DND-41 (cell line): ENCODE measurements at regions not wholly inside any gene's neighbourhood (a gene's known extent, or its start where the extent isn't known, plus 50 kb on each side); places are given as distances from the start of the nearest gene placed in this dataset.

Experiments used
- ATAC-seq: fragments of 200-7000 bp; cut with Tn5 transposase; 3 replicates; pipeline ENCODE4 v1.9.1; 2021; ENCODE audit warnings: low read depth; ENCODE audit not compliant: insufficient read depth
- DNase-seq: peaks from one replicate; pipeline ENCODE4 v3.0.0-alpha.2; 2020
- H2AFZ ChIP-seq: 2 replicates; pipeline ENCODE4 v1.6.0; 2012; ENCODE audit warnings: low read depth, low read length
- H3K27ac ChIP-seq: 2 replicates; pipeline ENCODE4 v1.5.1; 2012; ENCODE audit warnings: low read length, inconsistent platforms
- H3K27me3 ChIP-seq: fragments of 200-600 bp; sonication (generic); 2 replicates; pipeline ENCODE4 v1.6.0; 2012; ENCODE audit warnings: low read length, mild to moderate bottlenecking, inconsistent platforms; ENCODE audit not compliant: insufficient read depth, poor library complexity
- H3K36me3 ChIP-seq: 2 replicates; pipeline ENCODE4 v1.5.1; 2012; ENCODE audit warnings: low read length, inconsistent platforms; ENCODE audit not compliant: insufficient read depth
- H3K4me1 ChIP-seq: 2 replicates; pipeline ENCODE4 v1.5.1; 2012; ENCODE audit warnings: mild to moderate bottlenecking, low read length; ENCODE audit not compliant: insufficient read depth
- H3K4me2 ChIP-seq: 2 replicates; pipeline ENCODE4 v1.6.0; 2012; ENCODE audit warnings: mild to moderate bottlenecking, moderate library complexity, low read length, inconsistent platforms; ENCODE audit not compliant: insufficient read depth
- H3K4me3 ChIP-seq, 2 experiments: fragments of 200-600 bp in 1 of 2; shearing (Covaris generic) in 1 of 2; 2 replicates each; pipeline ENCODE4 v1.5.1; 2012 to 2016; ENCODE audit warnings: inconsistent platforms in 2 of 2, low read length in 2 of 2, mild to moderate bottlenecking in 2 of 2, low read depth in 1 of 2, moderate library complexity in 1 of 2
- H3K79me2 ChIP-seq: 2 replicates; pipeline ENCODE4 v1.6.0; 2012; ENCODE audit warnings: low read length, inconsistent platforms; ENCODE audit not compliant: insufficient read depth
- H3K9ac ChIP-seq: 2 replicates; pipeline ENCODE4 v1.6.0; 2012; ENCODE audit warnings: low read depth, mild to moderate bottlenecking, inconsistent platforms, low read length, moderate library complexity
- H3K9me3 ChIP-seq: 2 replicates; pipeline ENCODE4 v1.5.1; 2012; ENCODE audit warnings: low read length, moderate library complexity, mild to moderate bottlenecking, inconsistent platforms; ENCODE audit not compliant: insufficient read depth, severe bottlenecking
- H4K20me1 ChIP-seq: 2 replicates; pipeline ENCODE4 v1.6.0; 2012; ENCODE audit warnings: low read length; ENCODE audit not compliant: insufficient read depth
- EZH2 ChIP-seq: IDR thresholded peaks from 3 replicates; pipeline ENCODE4 v1.6.1; 2012; ENCODE audit warnings: borderline replicate concordance, low read depth, mild to moderate bottlenecking, moderate library complexity, low read length, inconsistent platforms; ENCODE audit not compliant: severe bottlenecking
- TF ChIP-seq, protein P1 (sequence below): IDR thresholded peaks from 2 replicates; pipeline ENCODE4 v1.5.1; 2012; ENCODE audit warnings: borderline replicate concordance, low read length, moderate library complexity, mild to moderate bottlenecking; ENCODE audit not compliant: poor library complexity, severe bottlenecking; ENCODE audit errors: extremely low read depth

DNA sequence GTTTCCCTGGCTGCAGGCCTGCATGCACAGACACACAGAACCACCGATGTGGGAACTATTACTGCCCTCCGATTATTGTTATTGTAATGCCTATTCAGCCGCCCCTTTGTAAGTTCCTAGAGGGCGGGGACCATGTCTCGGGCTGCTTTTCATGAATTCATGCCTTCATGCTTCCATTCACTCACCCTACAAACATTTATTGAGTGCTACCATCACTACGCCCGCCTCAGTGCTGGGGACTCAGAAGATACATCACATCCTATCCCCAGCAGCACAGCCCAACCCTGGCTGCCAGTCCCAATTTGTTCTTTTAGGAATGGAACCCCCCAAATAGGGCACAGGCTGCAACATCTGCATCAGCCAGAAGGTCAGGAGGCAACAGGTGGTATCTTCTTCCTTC lies 75.9 kb downstream of the FOXA2 start:
- TF ChIP-seq, protein P1, sequence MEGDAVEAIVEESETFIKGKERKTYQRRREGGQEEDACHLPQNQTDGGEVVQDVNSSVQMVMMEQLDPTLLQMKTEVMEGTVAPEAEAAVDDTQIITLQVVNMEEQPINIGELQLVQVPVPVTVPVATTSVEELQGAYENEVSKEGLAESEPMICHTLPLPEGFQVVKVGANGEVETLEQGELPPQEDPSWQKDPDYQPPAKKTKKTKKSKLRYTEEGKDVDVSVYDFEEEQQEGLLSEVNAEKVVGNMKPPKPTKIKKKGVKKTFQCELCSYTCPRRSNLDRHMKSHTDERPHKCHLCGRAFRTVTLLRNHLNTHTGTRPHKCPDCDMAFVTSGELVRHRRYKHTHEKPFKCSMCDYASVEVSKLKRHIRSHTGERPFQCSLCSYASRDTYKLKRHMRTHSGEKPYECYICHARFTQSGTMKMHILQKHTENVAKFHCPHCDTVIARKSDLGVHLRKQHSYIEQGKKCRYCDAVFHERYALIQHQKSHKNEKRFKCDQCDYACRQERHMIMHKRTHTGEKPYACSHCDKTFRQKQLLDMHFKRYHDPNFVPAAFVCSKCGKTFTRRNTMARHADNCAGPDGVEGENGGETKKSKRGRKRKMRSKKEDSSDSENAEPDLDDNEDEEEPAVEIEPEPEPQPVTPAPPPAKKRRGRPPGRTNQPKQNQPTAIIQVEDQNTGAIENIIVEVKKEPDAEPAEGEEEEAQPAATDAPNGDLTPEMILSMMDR, result no peak
- TF ChIP-seq EZH2, result no peak
- H3K27ac ChIP-seq, result no peak overlapping the region
- no peaks in the 10 kb centered on the region for H3K4me1 ChIP-seq

DNA sequence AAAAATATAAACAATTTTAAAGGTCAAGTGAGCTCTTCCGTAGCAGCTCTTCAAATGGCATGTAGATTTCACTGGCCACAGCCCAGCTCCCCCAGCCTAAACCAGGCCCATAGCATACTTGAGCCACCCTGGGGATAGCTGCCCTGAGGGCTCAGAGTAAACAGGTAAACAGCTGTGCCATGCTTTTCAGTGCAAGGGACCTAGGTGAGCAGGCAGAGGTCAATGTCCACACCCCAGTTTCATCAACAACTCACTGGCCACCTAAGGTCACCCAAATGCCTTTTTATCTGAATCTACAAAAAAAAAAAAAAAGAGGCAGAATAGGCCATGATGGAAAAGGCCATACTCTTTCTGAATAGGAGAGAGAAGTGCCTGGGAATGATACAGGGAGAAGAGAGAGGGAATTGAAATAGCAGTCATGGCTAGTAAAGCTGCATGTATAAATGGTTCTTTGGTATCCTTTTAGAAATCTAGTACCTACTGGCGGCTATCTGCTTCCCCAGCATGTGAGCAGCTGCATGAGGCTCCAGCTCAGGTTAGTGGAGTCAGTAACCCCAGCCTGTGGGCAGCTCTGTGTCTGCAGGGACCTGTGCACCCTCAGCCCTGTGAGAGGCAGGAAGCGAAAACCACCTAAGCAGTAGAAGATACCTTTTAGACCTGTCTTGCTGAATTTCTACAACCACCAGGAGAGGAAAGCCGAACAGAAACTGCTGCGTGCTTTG lies 77.0 kb downstream of the FOXA2 start:
- Histone ChIP-seq H4K20me1 (no peaks in the 10 kb centered on the region), H3K4me1 (no peaks in the 10 kb centered on the region), H3K9ac (no peak overlapping the region), H3K36me3 (no peaks in the 10 kb centered on the region), H3K79me2 (no peaks in the 10 kb centered on the region), H3K4me3 (no peak overlapping the region), H3K27me3 (peaks cover 22% of the 10 kb centered on the region), H3K27ac (no peak overlapping the region), H3K9me3 (no peaks in the 10 kb centered on the region), H3K4me2 (no peak overlapping the region), H2AFZ (no peak overlapping the region)
- ATAC-seq (no peak), DNase-seq (no peak)
- TF ChIP-seq EZH2, result no peak
- TF ChIP-seq, protein P1, result no peak

More for the DNA sequence above, 75.9 kb downstream of the FOXA2 start:
- H3K79me2 ChIP-seq, result no peaks in the 10 kb centered on the region
- no peak overlapping the region for H3K4me2 ChIP-seq
- H4K20me1 ChIP-seq, result no peaks in the 10 kb centered on the region
- no peaks in the 10 kb centered on the region for H3K36me3 ChIP-seq
- no peak overlapping the region for H3K9ac ChIP-seq
- H2AFZ ChIP-seq, result no peak overlapping the region
- H3K4me3 ChIP-seq, result no peak overlapping the region
- H3K9me3 ChIP-seq, result no peaks in the 10 kb centered on the region
- no peak for DNase-seq
- peaks cover 23% of the 10 kb centered on the region for H3K27me3 ChIP-seq
- ATAC-seq, result no peak

DNA sequence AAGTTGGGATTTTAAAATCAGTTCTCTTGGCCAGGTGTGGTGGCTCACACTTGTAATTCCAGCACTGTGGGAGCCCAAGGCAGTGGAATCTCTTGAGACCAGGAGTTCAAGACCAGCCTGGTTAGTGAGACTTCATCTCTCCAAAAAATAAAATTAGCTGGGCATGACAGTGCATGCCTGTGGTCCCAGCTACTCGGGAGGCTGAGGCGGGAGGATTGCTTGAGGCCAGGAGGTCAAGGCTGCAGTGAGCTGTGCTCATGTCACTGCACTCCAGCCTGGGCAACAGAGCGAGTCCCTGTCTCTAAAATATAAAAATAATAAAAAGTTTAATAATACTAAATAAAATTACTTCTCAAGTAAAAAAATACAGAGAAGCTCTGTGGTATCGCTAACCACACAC lies 77.5 kb downstream of the FOXA2 start:
- Histone ChIP-seq H3K4me3 (no peak overlapping the region), H3K4me2 (no peak overlapping the region), H3K4me1 (no peaks in the 10 kb centered on the region), H3K9me3 (no peaks in the 10 kb centered on the region), H3K27me3 (peaks cover 17% of the 10 kb centered on the region), H3K27ac (no peak overlapping the region), H3K79me2 (no peaks in the 10 kb centered on the region), H3K9ac (no peak overlapping the region), H2AFZ (no peak overlapping the region), H4K20me1 (no peaks in the 10 kb centered on the region), H3K36me3 (no peaks in the 10 kb centered on the region)
- no peak for TF ChIP-seq EZH2
- TF ChIP-seq, protein P1, result no peak
- ATAC-seq (no peak), DNase-seq (no peak)
